ENCODE measurements at regions not wholly inside any gene's neighbourhood (a gene's known extent, or its start where the extent isn't known, plus 50 kb on each side); places are given as distances from the start of the nearest gene placed in this dataset.

- H3K9ac ChIP-seq (ENCODE audit: control insufficient read depth, insufficient read depth, low read length) = no peak overlapping the region
- no peak for TF ChIP-seq MLLT1 (IDR thresholded peaks at IDR 0.05)
- TF ChIP-seq ZNF384 (IDR thresholded peaks at IDR 0.05; ENCODE audit: borderline replicate concordance, low read depth, low read length) = no peak
- no peak for TF ChIP-seq YY1 (IDR thresholded peaks at IDR 0.05; ENCODE audit: low read depth, low read length)
- TF ChIP-seq SUZ12 (IDR thresholded peaks at IDR 0.05; ENCODE audit: unreplicated experiment) = no peak
- TF ChIP-seq ZBTB40 (IDR thresholded peaks at IDR 0.05; ENCODE audit: borderline replicate concordance) = no peak
- no peak for TF ChIP-seq SIN3A (IDR thresholded peaks at IDR 0.05; ENCODE audit: low read depth, low read length)
- TF ChIP-seq GATAD2B (conservative IDR thresholded peaks at IDR 0.05; ENCODE audit: low read depth) = no peak
- TF ChIP-seq ZNF622 (IDR thresholded peaks at IDR 0.05) = no peak
- TF ChIP-seq BCL3 (IDR thresholded peaks at IDR 0.05; ENCODE audit: borderline replicate concordance, insufficient read depth, low read depth, low read length, poor library complexity, severe bottlenecking) = no peak
- no peak for TF ChIP-seq WRNIP1 (IDR thresholded peaks at IDR 0.05; ENCODE audit: borderline replicate concordance, low read depth, low read length)
- no peak for TF ChIP-seq IRF4 (IDR thresholded peaks at IDR 0.05; ENCODE audit: low read depth, low read length)
- no peak for TF ChIP-seq CBX3 (IDR thresholded peaks at IDR 0.05; ENCODE audit: borderline replicate concordance, low read depth)
- no peak for TF ChIP-seq PML (IDR thresholded peaks at IDR 0.05; ENCODE audit: low read length)
- TF ChIP-seq MEF2A (IDR thresholded peaks at IDR 0.05; ENCODE audit: insufficient read depth, low read depth, low read length) = no peak
- SMC1A ChIA-PET (ENCODE audit: uncharacterized antibody, unreplicated experiment) = interaction anchor here (0.7 to 1.4 kb wide), 3 partner anchors 9 to 32 kb away, joined by 4 to 7 read pairs (median 5); no protein-coding TSS in a partner anchor
- RAD21 ChIA-PET (ENCODE audit: unreplicated experiment) = no interaction called here
- no peak overlapping the region for H3K4me2 ChIP-seq (ENCODE audit: control insufficient read depth, insufficient read depth)
- in situ Hi-C loops (cut with MboI) = no loop called here
- no TSS peak for BruUV-seq (replicated peaks)
- CTCF ChIA-PET = no interaction called here
- POLR2A ChIA-PET = no interaction called here
- no peak overlapping the region for H2AFZ ChIP-seq (ENCODE audit: control insufficient read depth, low read depth, low read length)
- H3K27ac ChIP-seq (ENCODE audit: control insufficient read depth, insufficient read depth) = no peak overlapping the region
- DNase-seq (ENCODE audit: low read depth, low spot score) (no peak), FAIRE-seq (no peak), ATAC-seq (no peak)
- no peaks in the 10 kb centered on the region for H3K36me3 ChIP-seq (ENCODE audit: control insufficient read depth in 2 of 2, insufficient read depth in 2 of 2, low read length in 1 of 2)
- 30% methylated on average over 3 of the region's 3 CpGs for WGBS (ENCODE audit: insufficient coverage, insufficient replicate concordance, low lambda C conversion rate, missing lambda C conversion rate)
- no peaks in the 10 kb centered on the region for H4K20me1 ChIP-seq (ENCODE audit: control insufficient read depth, insufficient read depth)
- H3K4me1 ChIP-seq (ENCODE audit: control insufficient read depth, insufficient read depth, low read length) = no peaks in the 10 kb centered on the region
- H3K79me2 ChIP-seq (ENCODE audit: control insufficient read depth, insufficient read depth, low read length) = no peaks in the 10 kb centered on the region
- intact Hi-C loops (cut with micrococcal nuclease; ENCODE audit: unreplicated experiment) = no loop called here
- no peak overlapping the region for H3K4me3 ChIP-seq
- H3K9me3 ChIP-seq (replicated peaks; ENCODE audit: control insufficient read depth, insufficient read depth, low read length) = no peaks in the 10 kb centered on the region
- no peaks in the 10 kb centered on the region for H3K27me3 ChIP-seq (replicated peaks in 1 of 2; ENCODE audit: control insufficient read depth in 2 of 2, insufficient read depth in 2 of 2, low read length in 1 of 2)
These were observed 1127.3 kb downstream of the PCDH9 start for GRCh38 chr13:66102864-66103263.
